Esophagus muscularis mucosa (tissue), 4 donors: ENCODE measurements at regions not wholly inside any gene's neighbourhood (a gene's known extent, or its start where the extent isn't known, plus 50 kb on each side); places are given as distances from the start of the nearest gene placed in this dataset.

Experiments used
- DNase-seq: peaks from one replicate; pipeline ENCODE4 v3.0.0-alpha.2; 2017; ENCODE audit errors: extremely low spot score
- H3K27ac ChIP-seq, 4 donors: fragments of 200-600 bp; sonication (generic); replicated peaks in 1 of 4; 1 replicate in 3 of 4; 2 replicates in 1 of 4; pipeline ENCODE4 v1.5.1; 2016 to 2019; ENCODE audit warnings: mild to moderate bottlenecking in 1 of 4
- H3K27me3 ChIP-seq, 4 donors: fragments of 200-600 bp; sonication (generic); one replicate each; pipeline versions ENCODE4 v1.5.1 to v1.6.0; 2016 to 2019
- H3K36me3 ChIP-seq, 4 donors: fragments of 200-600 bp; sonication (generic); one replicate each; pipeline ENCODE4 v1.5.1; 2016 to 2019
- H3K4me1 ChIP-seq, 4 donors: fragments of 200-600 bp; sonication (generic); one replicate each; pipeline ENCODE4 v1.5.1; 2016 to 2019
- H3K4me3 ChIP-seq, 4 donors: fragments of 200-600 bp; sonication (generic); 1 replicate in 2 of 4; 2 replicates in 2 of 4; pipeline ENCODE4 v1.5.1; 2016 to 2019; ENCODE audit warnings: mild to moderate bottlenecking in 4 of 4, moderate library complexity in 1 of 4
- H3K9me3 ChIP-seq, 4 donors: fragments of 200-600 bp; sonication (generic); 1 replicate in 3 of 4; 2 replicates in 1 of 4; pipeline ENCODE4 v1.5.1; 2016 to 2019
- EP300 ChIP-seq: sonication (generic); formaldehyde crosslinking; IDR thresholded peaks from one replicate; pipeline ENCODE4 v1.6.1; 2017; ENCODE audit warnings: antibody characterized with exemption
- POLR2A ChIP-seq: fragments of 450-650 bp; IDR thresholded peaks from one replicate; pipeline ENCODE4 v1.6.1; 2017; ENCODE audit warnings: antibody characterized with exemption, moderate library complexity, mild to moderate bottlenecking, low read depth
- POLR2AphosphoS5 ChIP-seq, 2 donors: sonication (generic); formaldehyde crosslinking; IDR thresholded peaks; one replicate each; pipeline ENCODE4 v1.6.1; 2017; ENCODE audit warnings: antibody characterized with exemption in 2 of 2
- WGBS: methylation state at CpG from one replicate; pipeline ENCODE4 v1.1.5; 2018; 5-methylcytosine and 5-hydroxymethylcytosine counted together
- intact Hi-C: fragments of 100-400 bp; cut with DNase I; formaldehyde crosslinking; loops from one replicate; pipeline ENCODE4 v1.15.1; 2023
- TF ChIP-seq, protein P1 (sequence below), 3 experiments: fragments of 200-600 bp in 2 of 3; fragments of 450-650 bp in 1 of 3; sonication (generic) in 2 of 3; IDR thresholded peaks; one replicate each; pipeline ENCODE4 v1.5.1; 2017 to 2019; ENCODE audit warnings: antibody characterized with exemption in 3 of 3, mild to moderate bottlenecking in 2 of 3, moderate library complexity in 1 of 3

DNA sequence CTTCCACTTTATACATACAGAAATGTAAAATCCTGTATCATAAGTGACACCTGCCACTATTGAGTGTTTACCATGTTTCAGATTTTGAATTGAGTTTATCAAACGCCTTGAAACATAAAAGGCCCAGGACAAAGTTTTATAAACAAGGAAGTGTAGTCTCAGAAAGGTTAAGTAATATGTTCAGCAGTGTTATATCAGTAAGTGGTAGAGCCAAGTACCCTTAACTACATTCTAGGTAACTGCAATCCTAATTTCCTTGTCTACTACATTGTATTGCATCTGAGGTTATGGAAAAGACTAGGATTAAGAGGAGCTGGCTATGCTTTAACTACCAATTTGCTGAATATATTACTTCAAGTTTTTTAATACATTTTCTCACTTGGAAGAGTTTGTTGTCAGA lies 641.6 kb downstream of the LRRC70 start:
- H3K27ac ChIP-seq = no peak overlapping the region
- WGBS = 62% methylated on average over 1 of the region's 1 CpG
- intact Hi-C loops = no loop called here

DNA sequence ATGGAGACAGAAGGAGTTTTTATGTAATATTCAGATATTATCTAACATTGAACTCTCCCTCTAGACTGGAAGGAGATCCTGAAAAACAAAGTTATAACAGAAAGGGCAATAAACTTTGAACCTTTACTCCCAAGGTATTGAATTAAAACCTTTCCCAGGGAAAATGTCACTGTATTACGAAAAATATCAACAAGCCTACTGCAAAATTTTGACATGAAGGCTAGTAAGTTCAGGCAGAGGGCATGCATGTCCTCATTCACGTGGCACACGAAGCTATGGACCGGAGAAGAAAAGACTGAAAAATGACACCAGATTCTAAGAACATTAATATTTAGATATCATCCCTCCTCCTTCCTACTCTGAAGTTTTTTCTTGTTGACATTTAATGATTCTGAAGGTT lies 638.8 kb downstream of the LRRC70 start:
- no peaks in the 10 kb centered on the region for H3K27me3 ChIP-seq
- TF ChIP-seq EP300 (no peak), POLR2A (no peak), POLR2AphosphoS5 (IDR thresholded peaks at IDR 0.05) (no peak)
- TF ChIP-seq, protein P1, sequence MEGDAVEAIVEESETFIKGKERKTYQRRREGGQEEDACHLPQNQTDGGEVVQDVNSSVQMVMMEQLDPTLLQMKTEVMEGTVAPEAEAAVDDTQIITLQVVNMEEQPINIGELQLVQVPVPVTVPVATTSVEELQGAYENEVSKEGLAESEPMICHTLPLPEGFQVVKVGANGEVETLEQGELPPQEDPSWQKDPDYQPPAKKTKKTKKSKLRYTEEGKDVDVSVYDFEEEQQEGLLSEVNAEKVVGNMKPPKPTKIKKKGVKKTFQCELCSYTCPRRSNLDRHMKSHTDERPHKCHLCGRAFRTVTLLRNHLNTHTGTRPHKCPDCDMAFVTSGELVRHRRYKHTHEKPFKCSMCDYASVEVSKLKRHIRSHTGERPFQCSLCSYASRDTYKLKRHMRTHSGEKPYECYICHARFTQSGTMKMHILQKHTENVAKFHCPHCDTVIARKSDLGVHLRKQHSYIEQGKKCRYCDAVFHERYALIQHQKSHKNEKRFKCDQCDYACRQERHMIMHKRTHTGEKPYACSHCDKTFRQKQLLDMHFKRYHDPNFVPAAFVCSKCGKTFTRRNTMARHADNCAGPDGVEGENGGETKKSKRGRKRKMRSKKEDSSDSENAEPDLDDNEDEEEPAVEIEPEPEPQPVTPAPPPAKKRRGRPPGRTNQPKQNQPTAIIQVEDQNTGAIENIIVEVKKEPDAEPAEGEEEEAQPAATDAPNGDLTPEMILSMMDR (IDR thresholded peaks at IDR 0.05) = no peak
- H3K9me3 ChIP-seq = no peaks in the 10 kb centered on the region
- H3K27ac ChIP-seq = no peak overlapping the region
- H3K4me3 ChIP-seq = no peak overlapping the region
- H3K4me1 ChIP-seq = no peaks in the 10 kb centered on the region
- intact Hi-C loops = no loop called here
- no peaks in the 10 kb centered on the region for H3K36me3 ChIP-seq
- 74% methylated on average over 4 of the region's 4 CpGs for WGBS
- no peak for DNase-seq

More for the DNA sequence above, 641.6 kb downstream of the LRRC70 start:
- Histone ChIP-seq H3K4me3 (no peak overlapping the region), H3K36me3 (no peaks in the 10 kb centered on the region), H3K27me3 (no peaks in the 10 kb centered on the region), H3K9me3 (no peaks in the 10 kb centered on the region), H3K4me1 (no peaks in the 10 kb centered on the region)
- DNase-seq = no peak
- TF ChIP-seq POLR2A (no peak), POLR2AphosphoS5 (IDR thresholded peaks at IDR 0.05) (no peak), EP300 (no peak)
- TF ChIP-seq, protein P1 (IDR thresholded peaks at IDR 0.05) = no peak

DNA sequence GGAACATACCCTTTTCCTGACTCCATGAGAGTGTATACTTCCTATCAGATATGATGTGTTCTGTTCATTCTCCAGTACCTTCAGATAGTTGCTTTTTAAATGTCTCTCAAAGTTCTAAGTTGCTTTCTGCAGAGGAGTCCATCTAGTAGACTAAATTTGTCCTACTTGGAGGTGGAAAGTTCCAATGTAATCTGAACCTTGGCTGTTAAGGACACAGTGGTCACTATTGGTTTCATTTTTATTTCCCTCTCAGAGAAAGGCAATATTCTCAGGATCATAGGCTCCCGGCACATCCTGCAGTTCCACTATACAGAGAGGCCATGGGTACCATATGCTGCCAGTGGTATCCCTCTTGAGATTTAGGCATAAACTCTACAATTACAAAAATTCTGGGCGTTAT lies 634.6 kb downstream of the LRRC70 start:
- 73% methylated on average over 2 of the region's 2 CpGs for WGBS
- no peaks in the 10 kb centered on the region for H3K27me3 ChIP-seq
- intact Hi-C loops = no loop called here

DNA sequence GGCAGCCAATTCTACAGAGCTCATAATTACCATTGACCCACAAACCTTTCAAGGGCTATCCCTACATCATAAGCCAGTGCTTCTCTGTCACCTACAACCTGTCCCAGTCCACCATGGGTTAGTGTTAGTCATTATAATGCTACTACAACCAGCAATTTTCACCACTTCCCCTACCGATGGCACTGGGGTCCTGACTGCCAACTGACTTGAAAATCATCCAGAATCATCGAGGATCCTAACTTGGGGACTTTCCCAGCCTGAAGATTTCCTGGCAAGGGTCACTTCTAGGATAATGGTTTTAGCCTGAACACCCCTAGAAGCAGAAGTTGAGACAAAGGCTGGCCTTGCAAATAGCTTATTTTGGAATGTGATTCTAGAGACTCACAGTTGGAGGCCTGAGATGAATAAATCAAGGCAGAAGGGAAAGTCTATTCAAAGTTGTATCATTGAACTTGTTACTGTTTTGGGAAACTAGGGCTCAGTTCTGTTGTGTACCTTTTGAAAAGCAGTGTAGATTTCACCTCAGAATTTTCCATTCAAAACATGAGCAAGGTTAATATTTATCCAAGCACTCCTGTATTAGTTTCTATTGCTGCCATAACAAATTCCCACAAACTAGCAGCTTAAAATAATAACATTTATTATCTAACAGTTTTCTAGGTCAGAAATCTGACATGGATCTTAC lies 633.0 kb downstream of the LRRC70 start:
- no peaks in the 10 kb centered on the region for H3K4me1 ChIP-seq
- H3K36me3 ChIP-seq = no peaks in the 10 kb centered on the region
- H3K4me3 ChIP-seq = no peak overlapping the region
- intact Hi-C loops = no loop called here
- no peaks in the 10 kb centered on the region for H3K27me3 ChIP-seq
- TF ChIP-seq POLR2A (no peak), EP300 (no peak), POLR2AphosphoS5 (IDR thresholded peaks at IDR 0.05) (no peak)
- TF ChIP-seq, protein P1 (IDR thresholded peaks at IDR 0.05) = no peak
- no peak overlapping the region for H3K27ac ChIP-seq
- H3K9me3 ChIP-seq = no peaks in the 10 kb centered on the region
- DNase-seq = no peak
- 56% methylated on average over 2 of the region's 2 CpGs for WGBS

More for the DNA sequence above, 634.6 kb downstream of the LRRC70 start:
- no peak overlapping the region for H3K4me3 ChIP-seq
- no peaks in the 10 kb centered on the region for H3K36me3 ChIP-seq
- H3K9me3 ChIP-seq = no peaks in the 10 kb centered on the region
- H3K4me1 ChIP-seq = no peaks in the 10 kb centered on the region
- DNase-seq = no peak
- no peak for TF ChIP-seq POLR2A
- no peak overlapping the region for H3K27ac ChIP-seq

DNA sequence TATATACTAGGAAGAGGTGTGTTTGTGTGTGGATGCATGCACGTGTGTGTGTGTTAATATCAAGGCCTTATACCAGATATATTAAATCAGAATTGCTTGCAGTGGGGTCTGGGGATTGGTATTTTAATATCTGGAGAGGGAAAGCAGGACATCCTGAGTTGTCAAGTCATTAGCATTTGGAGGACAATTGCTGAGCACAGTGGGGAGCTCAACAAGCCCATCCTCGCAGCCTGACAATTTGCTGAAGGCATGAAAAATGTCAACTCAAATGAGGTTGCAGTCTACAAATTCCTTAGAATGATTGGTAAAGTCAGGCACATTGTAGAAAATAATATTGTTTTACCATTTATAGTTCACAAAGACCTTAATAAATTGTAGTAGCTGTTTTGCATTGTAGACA lies 627.4 kb downstream of the LRRC70 start:
- Histone ChIP-seq H3K4me3 (no peak overlapping the region), H3K4me1 (no peaks in the 10 kb centered on the region), H3K9me3 (no peaks in the 10 kb centered on the region), H3K36me3 (no peaks in the 10 kb centered on the region), H3K27ac (no peak overlapping the region), H3K27me3 (no peaks in the 10 kb centered on the region)
- 47% methylated on average over 2 of the region's 2 CpGs for WGBS
- intact Hi-C loops = no loop called here
- DNase-seq = no peak
- TF ChIP-seq POLR2A (no peak), EP300 (no peak), POLR2AphosphoS5 (IDR thresholded peaks at IDR 0.05) (no peak)
- TF ChIP-seq, protein P1 (IDR thresholded peaks at IDR 0.05) = no peak
